Gastrocnemius medialis (tissue), 4 donors: ENCODE measurements at regions not wholly inside any gene's neighbourhood (a gene's known extent, or its start where the extent isn't known, plus 50 kb on each side); places are given as distances from the start of the nearest gene placed in this dataset.

Experiments used
- CTCF ChIP-seq, 5 experiments: fragments of 450-650 bp in 3 of 5; fragments of 200-600 bp in 2 of 5; sonication (generic) in 2 of 5; IDR thresholded peaks in 4 of 5; conservative IDR thresholded peaks in 1 of 5; 1 replicate in 4 of 5; 2 replicates in 1 of 5; pipeline ENCODE4 v1.5.1; 2016 to 2019; ENCODE audit warnings: antibody characterized with exemption in 5 of 5, mild to moderate bottlenecking in 3 of 5, moderate library complexity in 3 of 5
- POLR2A ChIP-seq, 2 donors: fragments of 450-650 bp; IDR thresholded peaks; one replicate each; pipeline ENCODE4 v1.6.1; 2017; ENCODE audit warnings: antibody characterized with exemption in 2 of 2, mild to moderate bottlenecking in 2 of 2, moderate library complexity in 2 of 2

GRCh38 chr22:49142296-49142695 is 685.4 kb downstream of the BRD1 start:
- TF ChIP-seq CTCF (IDR thresholded peaks at IDR 0.05 in 4 of 5, conservative IDR thresholded peaks at IDR 0.05 in 1 of 5): no peak
- TF ChIP-seq POLR2A (IDR thresholded peaks at IDR 0.05): no peak
